Kidney (tissue), 13 donors: ENCODE measurements at regions not wholly inside any gene's neighbourhood (a gene's known extent, or its start where the extent isn't known, plus 50 kb on each side); places are given as distances from the start of the nearest gene placed in this dataset.

Source experiments
- DNase-seq, 5 donors: peaks; one replicate each; pipeline ENCODE4 v3.0.0-alpha.2; 2013 to 2020
- FAIRE-seq: peaks from 2 replicates; lab custom pipeline; 2012; peaks lifted over from hg19 to GRCh38; lab: Jason Lieb, UNC
- H3K27ac ChIP-seq, 2 donors: one replicate each; pipeline ENCODE4 v1.7.0; 2013; ENCODE audit warnings: low read depth in 2 of 2, low read length in 2 of 2, inconsistent platforms in 1 of 2
- H3K27me3 ChIP-seq: one replicate; pipeline ENCODE4 v1.7.1; 2013; ENCODE audit warnings: low read length, inconsistent platforms; ENCODE audit not compliant: control insufficient read depth, insufficient read depth
- H3K36me3 ChIP-seq, 3 donors: one replicate each; pipeline versions ENCODE4 v1.7.0 to v1.7.1; 2013; ENCODE audit warnings: low read length in 3 of 3, control low read depth in 1 of 3, inconsistent platforms in 1 of 3; ENCODE audit not compliant: insufficient read depth in 3 of 3, control insufficient read depth in 2 of 3
- H3K4me1 ChIP-seq, 3 donors: one replicate each; pipeline versions ENCODE4 v1.7.0 to v1.7.1; 2013; ENCODE audit warnings: low read length in 3 of 3, inconsistent platforms in 1 of 3, low read depth in 1 of 3; ENCODE audit not compliant: control insufficient read depth in 2 of 3, insufficient read depth in 2 of 3
- H3K4me3 ChIP-seq, 3 donors: one replicate each; pipeline versions ENCODE4 v1.7.0 to v1.8.1; 2013; ENCODE audit warnings: low read length in 3 of 3, control low read depth in 1 of 3, inconsistent platforms in 1 of 3
- H3K9ac ChIP-seq, 3 donors: one replicate each; pipeline versions ENCODE4 v1.7.0 to v1.7.1; 2013; ENCODE audit warnings: low read length in 3 of 3, control low read depth in 1 of 3, inconsistent platforms in 1 of 3
- H3K9me3 ChIP-seq, 3 donors: one replicate each; pipeline versions ENCODE4 v1.7.0 to v1.7.1; 2013; ENCODE audit warnings: low read length in 3 of 3, control low read depth in 1 of 3, inconsistent platforms in 1 of 3; ENCODE audit not compliant: control insufficient read depth in 2 of 3, insufficient read depth in 1 of 3
- intact Hi-C: fragments of 100-400 bp; cut with DNase I; formaldehyde crosslinking; loops from one replicate; pipeline ENCODE4 v1.11.1; 2022
- TF ChIP-seq, protein P1 (sequence below): IDR thresholded peaks from 3 replicates; pipeline ENCODE4 v1.5.1; 2012; ENCODE audit warnings: mild to moderate bottlenecking, moderate library complexity, borderline replicate concordance; ENCODE audit not compliant: insufficient read depth; ENCODE audit errors: extremely low read depth
- donor health status: control.
- donor health status: control.
- donor health status: control.
- donor health status: control.
- donor health status: control.
- donor health status: DM: yes; HTN: yes; CAD: no.
- donor health status: Normal renal cell carcinoma (clear cell type).

DNA sequence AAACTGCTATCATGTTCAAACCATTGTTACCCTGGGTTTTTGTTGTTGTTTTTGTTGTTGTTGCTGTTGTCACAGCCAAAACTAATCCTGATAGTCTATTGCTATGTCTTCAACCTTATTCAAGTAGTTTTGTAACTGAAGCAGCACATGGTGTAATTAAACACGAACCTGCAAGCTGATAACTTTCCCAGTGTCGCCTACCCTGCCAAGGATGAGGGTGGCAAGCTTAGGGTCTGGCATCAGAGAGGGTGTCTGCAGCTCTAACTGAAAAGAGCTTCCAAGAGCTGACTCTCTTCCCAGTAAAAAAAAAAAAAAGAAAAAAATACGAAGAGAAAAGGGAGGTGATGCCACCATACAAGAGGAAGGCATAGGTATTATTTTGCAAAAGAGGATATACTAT, 86.3 kb upstream of the BCL2L14 start:
- intact Hi-C loops, result no loop called here
- Histone ChIP-seq H3K4me1 (no peaks in the 10 kb centered on the region), H3K4me3 (no peak overlapping the region), H3K27me3 (no peaks in the 10 kb centered on the region), H3K27ac (no peak overlapping the region), H3K9ac (no peak overlapping the region), H3K36me3 (no peaks in the 10 kb centered on the region), H3K9me3 (no peaks in the 10 kb centered on the region)
- TF ChIP-seq, protein P1, sequence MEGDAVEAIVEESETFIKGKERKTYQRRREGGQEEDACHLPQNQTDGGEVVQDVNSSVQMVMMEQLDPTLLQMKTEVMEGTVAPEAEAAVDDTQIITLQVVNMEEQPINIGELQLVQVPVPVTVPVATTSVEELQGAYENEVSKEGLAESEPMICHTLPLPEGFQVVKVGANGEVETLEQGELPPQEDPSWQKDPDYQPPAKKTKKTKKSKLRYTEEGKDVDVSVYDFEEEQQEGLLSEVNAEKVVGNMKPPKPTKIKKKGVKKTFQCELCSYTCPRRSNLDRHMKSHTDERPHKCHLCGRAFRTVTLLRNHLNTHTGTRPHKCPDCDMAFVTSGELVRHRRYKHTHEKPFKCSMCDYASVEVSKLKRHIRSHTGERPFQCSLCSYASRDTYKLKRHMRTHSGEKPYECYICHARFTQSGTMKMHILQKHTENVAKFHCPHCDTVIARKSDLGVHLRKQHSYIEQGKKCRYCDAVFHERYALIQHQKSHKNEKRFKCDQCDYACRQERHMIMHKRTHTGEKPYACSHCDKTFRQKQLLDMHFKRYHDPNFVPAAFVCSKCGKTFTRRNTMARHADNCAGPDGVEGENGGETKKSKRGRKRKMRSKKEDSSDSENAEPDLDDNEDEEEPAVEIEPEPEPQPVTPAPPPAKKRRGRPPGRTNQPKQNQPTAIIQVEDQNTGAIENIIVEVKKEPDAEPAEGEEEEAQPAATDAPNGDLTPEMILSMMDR, result no peak
- FAIRE-seq (no peak), DNase-seq (no peak)

DNA sequence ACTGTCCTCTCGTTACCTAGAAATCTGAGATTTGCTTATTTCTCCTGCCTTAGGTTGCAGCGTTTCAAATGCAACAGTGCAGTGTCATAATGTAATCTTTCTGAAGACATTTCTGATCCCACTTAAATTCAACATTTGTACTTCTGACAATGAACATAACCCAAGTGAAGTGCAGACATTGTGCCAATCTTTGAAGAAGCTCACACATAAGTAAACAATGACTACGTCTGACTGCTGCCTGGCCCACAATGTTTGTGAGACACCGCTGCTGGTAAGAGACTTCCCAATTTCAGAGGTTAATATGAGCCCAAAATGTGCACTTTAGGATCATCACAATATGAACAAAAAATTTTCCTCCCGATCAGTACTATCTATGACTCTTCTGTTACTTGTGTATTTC, 84.6 kb upstream of the BCL2L14 start:
- TF ChIP-seq, protein P1, result no peak
- Histone ChIP-seq H3K27ac (no peak overlapping the region), H3K4me1 (no peaks in the 10 kb centered on the region), H3K27me3 (no peaks in the 10 kb centered on the region), H3K9ac (no peak overlapping the region), H3K4me3 (no peak overlapping the region), H3K9me3 (no peaks in the 10 kb centered on the region), H3K36me3 (no peaks in the 10 kb centered on the region)
- DNase-seq, result no peak
- intact Hi-C loops, result no loop called here
- no peak for FAIRE-seq

DNA sequence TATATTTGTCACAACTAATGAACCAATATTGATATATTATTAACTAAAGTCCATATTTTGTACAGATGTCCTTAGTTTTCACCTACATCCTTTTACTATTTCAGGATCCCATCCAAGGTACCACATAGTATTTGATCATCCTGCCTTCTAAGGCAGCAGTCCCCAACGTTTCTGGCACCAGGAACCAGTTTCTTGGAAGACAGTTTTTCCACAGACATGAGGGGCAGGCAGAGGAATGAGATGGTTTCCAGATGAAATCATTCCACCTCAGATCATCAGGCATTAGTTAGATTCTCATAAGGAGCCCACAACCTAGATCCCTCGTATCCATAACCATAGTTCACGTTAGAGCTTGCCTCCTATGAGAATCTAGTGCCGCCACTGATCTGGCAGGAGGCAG, 82.8 kb upstream of the BCL2L14 start:
- H3K9ac ChIP-seq, result no peak overlapping the region
- H3K27me3 ChIP-seq, result no peaks in the 10 kb centered on the region
- no peak overlapping the region for H3K4me3 ChIP-seq
- no peaks in the 10 kb centered on the region for H3K36me3 ChIP-seq
- DNase-seq (no peak), FAIRE-seq (no peak)
- intact Hi-C loops, result no loop called here
- no peaks in the 10 kb centered on the region for H3K4me1 ChIP-seq
- TF ChIP-seq, protein P1, result no peak
- no peak overlapping the region for H3K27ac ChIP-seq
- H3K9me3 ChIP-seq, result no peaks in the 10 kb centered on the region

DNA sequence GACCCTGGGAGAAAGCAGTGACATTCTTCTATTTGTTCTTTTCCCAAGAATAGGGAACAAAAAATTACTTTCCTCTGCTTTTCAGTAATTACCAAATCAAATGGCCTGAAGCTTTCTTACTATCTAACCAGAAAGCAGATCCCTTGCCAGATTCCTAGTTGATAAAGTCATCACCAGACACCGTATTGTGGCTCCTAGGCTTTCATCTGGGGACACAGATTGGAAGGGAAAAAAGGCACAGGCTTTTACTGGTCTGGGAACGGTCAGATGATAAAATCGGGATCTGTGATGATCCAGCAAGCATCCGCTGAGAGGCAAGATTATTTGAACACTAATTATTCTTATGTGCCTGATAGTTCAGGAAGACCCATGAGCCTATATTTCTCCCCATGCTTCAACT, 79.1 kb upstream of the BCL2L14 start:
- Histone ChIP-seq H3K4me1 (no peaks in the 10 kb centered on the region), H3K27ac (no peak overlapping the region), H3K9me3 (no peaks in the 10 kb centered on the region), H3K27me3 (no peaks in the 10 kb centered on the region), H3K36me3 (no peaks in the 10 kb centered on the region), H3K9ac (no peak overlapping the region), H3K4me3 (no peak overlapping the region)
- FAIRE-seq (no peak), DNase-seq (no peak)
- TF ChIP-seq, protein P1, result no peak
- intact Hi-C loops, result no loop called here
